H9 (cell line): ENCODE measurements at regions not wholly inside any gene's neighbourhood (a gene's known extent, or its start where the extent isn't known, plus 50 kb on each side); places are given as distances from the start of the nearest gene placed in this dataset.

Source experiments
- DNase-seq: peaks from one replicate; pipeline ENCODE4 v3.0.0-alpha.2; 2017
- H2AFZ ChIP-seq: one replicate; pipeline ENCODE4 v1.6.1; 2013; ENCODE audit warnings: mild to moderate bottlenecking, low read length, control low read depth, moderate library complexity
- H2AK5ac ChIP-seq: 2 replicates; pipeline ENCODE4 v1.6.1; 2013; ENCODE audit warnings: low read length, control low read depth, mixed read lengths; ENCODE audit not compliant: insufficient read length
- H2BK120ac ChIP-seq: one replicate; pipeline ENCODE4 v1.6.1; 2013; ENCODE audit warnings: low read depth, mild to moderate bottlenecking, low read length, control low read depth, inconsistent platforms; ENCODE audit not compliant: poor library complexity, severe bottlenecking
- H2BK12ac ChIP-seq: 2 replicates; pipeline ENCODE4 v1.6.1; 2013; ENCODE audit warnings: low read length, control low read depth, mixed read lengths, low read depth; ENCODE audit not compliant: insufficient read length
- H2BK15ac ChIP-seq: 2 replicates; pipeline ENCODE4 v1.6.1; 2013; ENCODE audit warnings: low read depth, low read length, control low read depth
- H2BK20ac ChIP-seq: one replicate; pipeline ENCODE4 v1.6.1; 2013; ENCODE audit warnings: low read depth, mild to moderate bottlenecking, low read length, control low read depth, inconsistent platforms; ENCODE audit not compliant: poor library complexity, severe bottlenecking
- H2BK5ac ChIP-seq: 2 replicates; pipeline ENCODE4 v1.6.1; 2013; ENCODE audit warnings: low read length, control low read depth, mixed read lengths; ENCODE audit not compliant: insufficient read length
- H3K14ac ChIP-seq: 2 replicates; pipeline ENCODE4 v1.6.1; 2013; ENCODE audit warnings: low read length, control low read depth; ENCODE audit not compliant: insufficient read depth
- H3K18ac ChIP-seq: 2 replicates; pipeline ENCODE4 v1.6.1; 2013; ENCODE audit warnings: low read depth, mild to moderate bottlenecking, mixed read lengths, low read length, control low read depth; ENCODE audit not compliant: insufficient read length
- H3K23ac ChIP-seq: 2 replicates; pipeline ENCODE4 v1.6.1; 2013; ENCODE audit warnings: low read length, control low read depth, mixed read lengths, low read depth; ENCODE audit not compliant: insufficient read length
- H3K23me2 ChIP-seq: 2 replicates; pipeline ENCODE4 v1.6.1; 2013; ENCODE audit warnings: low read depth, mild to moderate bottlenecking, mixed read lengths, low read length, control low read depth; ENCODE audit not compliant: insufficient read length, poor library complexity, severe bottlenecking
- H3K27ac ChIP-seq: 2 replicates; pipeline ENCODE4 v1.5.1; 2013; ENCODE audit warnings: low read length, control low read depth, mixed read lengths, low read depth; ENCODE audit not compliant: insufficient read length
- H3K27me3 ChIP-seq: 2 replicates; pipeline ENCODE4 v1.6.1; 2013; ENCODE audit warnings: low read length, control low read depth, inconsistent platforms; ENCODE audit not compliant: insufficient read depth
- H3K4ac ChIP-seq: 2 replicates; pipeline ENCODE4 v1.6.1; 2013; ENCODE audit warnings: low read depth, mild to moderate bottlenecking, control low read depth, inconsistent platforms, low read length, moderate library complexity
- H3K4me1 ChIP-seq: 2 replicates; pipeline ENCODE4 v1.6.1; 2013; ENCODE audit warnings: low read length, control low read depth, inconsistent platforms; ENCODE audit not compliant: insufficient read depth
- H3K4me2 ChIP-seq: 2 replicates; pipeline ENCODE4 v1.6.1; 2013; ENCODE audit warnings: low read length, control low read depth, mixed read lengths; ENCODE audit not compliant: insufficient read length, insufficient read depth
- H3K56ac ChIP-seq: 2 replicates; pipeline ENCODE4 v1.6.1; 2013; ENCODE audit warnings: low read depth, mild to moderate bottlenecking, mixed read lengths, low read length, control low read depth; ENCODE audit not compliant: insufficient read length
- H3K79me1 ChIP-seq: 2 replicates; pipeline ENCODE4 v1.6.1; 2013; ENCODE audit warnings: low read depth, mild to moderate bottlenecking, moderate library complexity, low read length, control low read depth, inconsistent platforms; ENCODE audit not compliant: insufficient read depth, poor library complexity, severe bottlenecking
- H3K79me2 ChIP-seq: 2 replicates; pipeline ENCODE4 v1.6.1; 2013; ENCODE audit warnings: low read length, control low read depth, inconsistent platforms; ENCODE audit not compliant: insufficient read depth
- H3K9ac ChIP-seq: 2 replicates; pipeline ENCODE4 v1.6.1; 2013; ENCODE audit warnings: low read length, control low read depth, mixed read lengths; ENCODE audit not compliant: insufficient read length; ENCODE audit errors: extremely low read depth
- H3K9me3 ChIP-seq: one replicate; pipeline ENCODE4 v1.6.1; 2013; ENCODE audit warnings: low read depth, low read length, inconsistent platforms; ENCODE audit not compliant: control insufficient read depth
- H3T11ph ChIP-seq: one replicate; pipeline ENCODE4 v1.6.1; 2013; ENCODE audit warnings: mild to moderate bottlenecking, low read length, control low read depth, inconsistent platforms
- H4K20me1 ChIP-seq: one replicate; pipeline ENCODE4 v1.6.1; 2013; ENCODE audit not compliant: control insufficient read depth, insufficient read length, insufficient read depth
- H4K5ac ChIP-seq: 2 replicates; pipeline ENCODE4 v1.6.1; 2013; ENCODE audit warnings: low read depth, mild to moderate bottlenecking, mixed read lengths, low read length, control low read depth; ENCODE audit not compliant: insufficient read length
- H4K8ac ChIP-seq: replicated peaks from 2 replicates; pipeline ENCODE4 v1.6.1; 2013; ENCODE audit warnings: low read length, control low read depth, mixed read lengths, low read depth; ENCODE audit not compliant: insufficient read length
- H4K91ac ChIP-seq: 2 replicates; pipeline ENCODE4 v1.6.1; 2013; ENCODE audit warnings: low read depth, mild to moderate bottlenecking, moderate library complexity, mixed read lengths, low read length, control low read depth; ENCODE audit not compliant: insufficient read length
- H3K27ac Mint-ChIP-seq, 3 experiments: 2 replicates in 2 of 3; 3 replicates in 1 of 3; pipeline ENCODE4 v1.8.0; 2020 to 2021; ENCODE audit warnings: mixed read lengths in 3 of 3, mild to moderate bottlenecking in 1 of 3, moderate library complexity in 1 of 3
- H3K27me3 Mint-ChIP-seq: 2 replicates; pipeline ENCODE4 v1.8.0; 2021; ENCODE audit warnings: low read depth, mild to moderate bottlenecking, moderate library complexity, mixed read lengths
- H3K36me3 Mint-ChIP-seq, 3 experiments: 2 replicates in 2 of 3; 3 replicates in 1 of 3; pipeline ENCODE4 v1.8.0; 2020 to 2021; ENCODE audit warnings: low read depth in 3 of 3, mixed read lengths in 3 of 3; ENCODE audit not compliant: insufficient read depth in 1 of 3
- H3K4me1 Mint-ChIP-seq, 2 experiments: 2 replicates each; pipeline ENCODE4 v1.8.0; 2020; ENCODE audit warnings: mixed read lengths in 2 of 2
- H3K4me3 Mint-ChIP-seq, 2 experiments: 2 replicates in 1 of 2; 3 replicates in 1 of 2; pipeline ENCODE4 v1.8.0; 2020 to 2021; ENCODE audit warnings: mild to moderate bottlenecking in 2 of 2, mixed read lengths in 2 of 2, moderate library complexity in 1 of 2
- H3K9me3 Mint-ChIP-seq, 2 experiments: 2 replicates in 1 of 2; 3 replicates in 1 of 2; pipeline ENCODE4 v1.8.0; 2020; ENCODE audit warnings: mild to moderate bottlenecking in 2 of 2, mixed read lengths in 2 of 2, moderate library complexity in 1 of 2
- WGBS: extraction: QIAGEN DNeasy Blood & Tissue Kit; methylation state at CpG from one replicate; pipeline ENCODE4 v1.1.7; 2013; ENCODE audit warnings: missing lambda C conversion rate, low lambda C conversion rate, mixed read lengths; ENCODE audit not compliant: insufficient read length; ENCODE audit errors: extremely low coverage; 5-methylcytosine and 5-hydroxymethylcytosine counted together
- TF ChIP-seq, protein P1 (sequence below): fragments of 200-600 bp; sonication (generic); conservative IDR thresholded peaks from 3 replicates; pipeline ENCODE4 v1.8.0; 2021; ENCODE audit warnings: antibody characterized with exemption, mild to moderate bottlenecking

- H3K27me3 Mint-ChIP-seq: peaks cover 1% of the 10 kb centered on the region; the same call in 1 of the 2 replicates
- Histone ChIP-seq H2BK5ac (no peak overlapping the region), H3K4ac (no peak overlapping the region), H2BK12ac (no peak overlapping the region), H2BK20ac (no peak overlapping the region), H4K5ac (no peak overlapping the region), H2AFZ (no peak overlapping the region), H3K27me3 (no peaks in the 10 kb centered on the region), H4K8ac (no peak overlapping the region), H3K27ac (no peak overlapping the region), H3K9ac (no peak overlapping the region), H3K18ac (no peak overlapping the region), H3K4me2 (no peak overlapping the region), H3K4me1 (no peaks in the 10 kb centered on the region), H2BK15ac (no peak overlapping the region), H3K79me2 (no peaks in the 10 kb centered on the region), H4K20me1 (no peaks in the 10 kb centered on the region), H3T11ph (no peak overlapping the region), H3K23me2 (no peaks in the 10 kb centered on the region), H2AK5ac (no peak overlapping the region), H3K56ac (no peak overlapping the region), H3K79me1 (no peaks in the 10 kb centered on the region), H3K14ac (no peak overlapping the region), H3K9me3 (no peaks in the 10 kb centered on the region), H2BK120ac (no peak overlapping the region), H4K91ac (no peak overlapping the region), H3K23ac (no peak overlapping the region)
- H3K9me3 Mint-ChIP-seq: peaks cover 7% of the 10 kb centered on the region in 2 experiments
- no peak overlapping the region for H3K4me3 Mint-ChIP-seq
- DNase-seq: no peak
- TF ChIP-seq, protein P1, sequence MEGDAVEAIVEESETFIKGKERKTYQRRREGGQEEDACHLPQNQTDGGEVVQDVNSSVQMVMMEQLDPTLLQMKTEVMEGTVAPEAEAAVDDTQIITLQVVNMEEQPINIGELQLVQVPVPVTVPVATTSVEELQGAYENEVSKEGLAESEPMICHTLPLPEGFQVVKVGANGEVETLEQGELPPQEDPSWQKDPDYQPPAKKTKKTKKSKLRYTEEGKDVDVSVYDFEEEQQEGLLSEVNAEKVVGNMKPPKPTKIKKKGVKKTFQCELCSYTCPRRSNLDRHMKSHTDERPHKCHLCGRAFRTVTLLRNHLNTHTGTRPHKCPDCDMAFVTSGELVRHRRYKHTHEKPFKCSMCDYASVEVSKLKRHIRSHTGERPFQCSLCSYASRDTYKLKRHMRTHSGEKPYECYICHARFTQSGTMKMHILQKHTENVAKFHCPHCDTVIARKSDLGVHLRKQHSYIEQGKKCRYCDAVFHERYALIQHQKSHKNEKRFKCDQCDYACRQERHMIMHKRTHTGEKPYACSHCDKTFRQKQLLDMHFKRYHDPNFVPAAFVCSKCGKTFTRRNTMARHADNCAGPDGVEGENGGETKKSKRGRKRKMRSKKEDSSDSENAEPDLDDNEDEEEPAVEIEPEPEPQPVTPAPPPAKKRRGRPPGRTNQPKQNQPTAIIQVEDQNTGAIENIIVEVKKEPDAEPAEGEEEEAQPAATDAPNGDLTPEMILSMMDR: no peak
- peaks cover 20 to 29% of the 10 kb centered on the region in 2 experiments for H3K4me1 Mint-ChIP-seq
- WGBS: no CpG with 5 or more reads among the region's 3 CpGs
- peaks cover 0 to 4% (median 0%) of the 10 kb centered on the region in 3 experiments; a peak in 2 of 7 replicates for H3K36me3 Mint-ChIP-seq
- H3K27ac Mint-ChIP-seq: no peak overlapping the region
Measured at GRCh38 chr2:128815248-128815647, 496.6 kb upstream of the HS6ST1 start.
